ENCODE measurements at regions not wholly inside any gene's neighbourhood (a gene's known extent, or its start where the extent isn't known, plus 50 kb on each side); places are given as distances from the start of the nearest gene placed in this dataset.

GRCh38 chr5:118379470-118379869 is 608.9 kb downstream of the DTWD2 start:
- no peaks in the 10 kb centered on the region for H3K4me1 ChIP-seq (ENCODE audit: control insufficient read depth, low read length)
- no peak overlapping the region for H3K27ac ChIP-seq (ENCODE audit: low read depth, low read length)
- H3K9me2 ChIP-seq (replicated peaks; ENCODE audit: control insufficient read depth, low read length), result no peaks in the 10 kb centered on the region
- no peaks in the 10 kb centered on the region for H3K9me3 ChIP-seq (ENCODE audit: control insufficient read depth, insufficient read depth, low read length)
- H3K4me3 ChIP-seq (ENCODE audit: low read length), result no peak overlapping the region
- no peaks in the 10 kb centered on the region for H4K20me1 ChIP-seq (ENCODE audit: control insufficient read depth, insufficient read depth, low read depth, low read length)
- no peaks in the 10 kb centered on the region for H3K27me3 ChIP-seq (ENCODE audit: control insufficient read depth, low read length)
- H3K79me2 ChIP-seq (ENCODE audit: control insufficient read depth, low read length), result no peaks in the 10 kb centered on the region
- no peaks in the 10 kb centered on the region for H3K36me3 ChIP-seq (ENCODE audit: control insufficient read depth, low read length)
- H3K4me2 ChIP-seq (ENCODE audit: low read length), result no peak overlapping the region
- no peaks in the 10 kb centered on the region for H3F3A ChIP-seq (ENCODE audit: control insufficient read depth, insufficient read depth)
- TF ChIP-seq CTCF (IDR thresholded peaks at IDR 0.05; ENCODE audit: low read depth, low read length, poor library complexity, severe bottlenecking), result no peak
- no peak for TF ChIP-seq EZH2phosphoT487 (IDR thresholded peaks at IDR 0.05; ENCODE audit: borderline replicate concordance, low read length)

- no peak for TF ChIP-seq EZH2phosphoT487 (IDR thresholded peaks at IDR 0.05; ENCODE audit: borderline replicate concordance, low read length)
- no peak for TF ChIP-seq CTCF (IDR thresholded peaks at IDR 0.05; ENCODE audit: low read depth, low read length, poor library complexity, severe bottlenecking)
- H3F3A ChIP-seq (ENCODE audit: control insufficient read depth, insufficient read depth), result no peaks in the 10 kb centered on the region
Measured at GRCh38 chr5:118378959-118379358, 609.4 kb downstream of the DTWD2 start.

DNA sequence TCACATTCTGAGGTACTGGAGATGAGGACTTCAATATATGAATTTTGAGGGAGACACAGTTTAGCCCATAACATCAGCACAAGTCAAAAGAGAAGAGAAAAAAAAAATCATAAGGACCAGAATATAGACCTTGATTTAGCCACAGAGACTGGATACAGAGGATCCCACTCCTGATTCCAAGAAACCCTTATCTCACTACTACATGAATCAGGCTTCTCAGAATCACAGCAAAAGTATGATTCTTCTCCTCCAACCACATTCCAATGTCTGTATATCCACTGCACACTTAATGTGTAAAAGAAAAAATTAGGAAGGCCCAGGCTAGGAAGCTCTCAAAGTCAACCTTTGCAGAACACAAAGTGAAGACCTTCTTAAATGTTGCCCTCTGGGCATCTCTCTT is 610.9 kb downstream of the DTWD2 start:
- no peaks in the 10 kb centered on the region for H3K9me2 ChIP-seq (replicated peaks; ENCODE audit: control insufficient read depth, low read length)
- H3K27me3 ChIP-seq (ENCODE audit: control insufficient read depth, low read length), result no peaks in the 10 kb centered on the region
- H4K20me1 ChIP-seq (ENCODE audit: control insufficient read depth, insufficient read depth, low read depth, low read length), result no peaks in the 10 kb centered on the region
- no peak overlapping the region for H3K4me3 ChIP-seq (ENCODE audit: low read length)
- no peak overlapping the region for H3K4me2 ChIP-seq (ENCODE audit: low read length)
- H3F3A ChIP-seq (ENCODE audit: control insufficient read depth, insufficient read depth), result no peaks in the 10 kb centered on the region
- no peaks in the 10 kb centered on the region for H3K4me1 ChIP-seq (ENCODE audit: control insufficient read depth, low read length)
- no peaks in the 10 kb centered on the region for H3K9me3 ChIP-seq (ENCODE audit: control insufficient read depth, insufficient read depth, low read length)
- H3K36me3 ChIP-seq (ENCODE audit: control insufficient read depth, low read length), result no peaks in the 10 kb centered on the region
- no peaks in the 10 kb centered on the region for H3K79me2 ChIP-seq (ENCODE audit: control insufficient read depth, low read length)
- no peak overlapping the region for H3K27ac ChIP-seq (ENCODE audit: low read depth, low read length)
- TF ChIP-seq EZH2phosphoT487 (IDR thresholded peaks at IDR 0.05; ENCODE audit: borderline replicate concordance, low read length) (no peak), CTCF (IDR thresholded peaks at IDR 0.05; ENCODE audit: low read depth, low read length, poor library complexity, severe bottlenecking) (no peak)

More at GRCh38 chr5:118378959-118379358, 609.4 kb downstream of the DTWD2 start:
- H3K36me3 ChIP-seq (ENCODE audit: control insufficient read depth, low read length), result no peaks in the 10 kb centered on the region
- no peaks in the 10 kb centered on the region for H3K4me1 ChIP-seq (ENCODE audit: control insufficient read depth, low read length)
- H3K4me2 ChIP-seq (ENCODE audit: low read length), result no peak overlapping the region
- H4K20me1 ChIP-seq (ENCODE audit: control insufficient read depth, insufficient read depth, low read depth, low read length), result no peaks in the 10 kb centered on the region
- no peaks in the 10 kb centered on the region for H3K9me3 ChIP-seq (ENCODE audit: control insufficient read depth, insufficient read depth, low read length)
- no peaks in the 10 kb centered on the region for H3K27me3 ChIP-seq (ENCODE audit: control insufficient read depth, low read length)
- no peak overlapping the region for H3K4me3 ChIP-seq (ENCODE audit: low read length)
- no peaks in the 10 kb centered on the region for H3K9me2 ChIP-seq (replicated peaks; ENCODE audit: control insufficient read depth, low read length)
- H3K79me2 ChIP-seq (ENCODE audit: control insufficient read depth, low read length), result no peaks in the 10 kb centered on the region
- no peak overlapping the region for H3K27ac ChIP-seq (ENCODE audit: low read depth, low read length)
